Right atrium auricular region (tissue), 2 donors: ENCODE measurements at regions not wholly inside any gene's neighbourhood (a gene's known extent, or its start where the extent isn't known, plus 50 kb on each side); places are given as distances from the start of the nearest gene placed in this dataset.

Experiments
- DNase-seq: peaks from one replicate; pipeline ENCODE4 v3.0.0-alpha.2; 2019; ENCODE audit warnings: low spot score
- H3K27ac ChIP-seq, 2 donors: fragments of 200-600 bp; sonication (generic); 1 replicate in 1 of 2; 2 replicates in 1 of 2; pipeline ENCODE4 v1.5.1; 2016 to 2019
- H3K27me3 ChIP-seq, 2 donors: fragments of 200-600 bp; sonication (generic); one replicate each; pipeline versions ENCODE4 v1.5.1 to v1.6.0; 2017 to 2019
- H3K36me3 ChIP-seq: fragments of 200-600 bp; sonication (generic); one replicate; pipeline ENCODE4 v1.5.1; 2016
- H3K4me1 ChIP-seq, 2 donors: fragments of 200-600 bp; sonication (generic); one replicate each; pipeline versions ENCODE4 v1.5.1 to v1.6.0; 2017 to 2019
- H3K4me3 ChIP-seq, 2 donors: fragments of 200-600 bp; sonication (generic); 1 replicate in 1 of 2; 2 replicates in 1 of 2; pipeline ENCODE4 v1.5.1; 2017 to 2019; ENCODE audit warnings: mild to moderate bottlenecking in 1 of 2, moderate library complexity in 1 of 2
- H3K9me3 ChIP-seq, 2 donors: fragments of 200-600 bp; sonication (generic); one replicate each; pipeline ENCODE4 v1.5.1; 2019
- TF ChIP-seq, protein P1 (sequence below), 2 donors: fragments of 200-600 bp; sonication (generic); IDR thresholded peaks; one replicate each; pipeline ENCODE4 v1.5.1; 2019; ENCODE audit warnings: antibody characterized with exemption in 2 of 2

- no peaks in the 10 kb centered on the region for H3K9me3 ChIP-seq
- no peaks in the 10 kb centered on the region for H3K36me3 ChIP-seq
- no peaks in the 10 kb centered on the region for H3K27me3 ChIP-seq
- no peak overlapping the region for H3K4me3 ChIP-seq
- TF ChIP-seq, protein P1, sequence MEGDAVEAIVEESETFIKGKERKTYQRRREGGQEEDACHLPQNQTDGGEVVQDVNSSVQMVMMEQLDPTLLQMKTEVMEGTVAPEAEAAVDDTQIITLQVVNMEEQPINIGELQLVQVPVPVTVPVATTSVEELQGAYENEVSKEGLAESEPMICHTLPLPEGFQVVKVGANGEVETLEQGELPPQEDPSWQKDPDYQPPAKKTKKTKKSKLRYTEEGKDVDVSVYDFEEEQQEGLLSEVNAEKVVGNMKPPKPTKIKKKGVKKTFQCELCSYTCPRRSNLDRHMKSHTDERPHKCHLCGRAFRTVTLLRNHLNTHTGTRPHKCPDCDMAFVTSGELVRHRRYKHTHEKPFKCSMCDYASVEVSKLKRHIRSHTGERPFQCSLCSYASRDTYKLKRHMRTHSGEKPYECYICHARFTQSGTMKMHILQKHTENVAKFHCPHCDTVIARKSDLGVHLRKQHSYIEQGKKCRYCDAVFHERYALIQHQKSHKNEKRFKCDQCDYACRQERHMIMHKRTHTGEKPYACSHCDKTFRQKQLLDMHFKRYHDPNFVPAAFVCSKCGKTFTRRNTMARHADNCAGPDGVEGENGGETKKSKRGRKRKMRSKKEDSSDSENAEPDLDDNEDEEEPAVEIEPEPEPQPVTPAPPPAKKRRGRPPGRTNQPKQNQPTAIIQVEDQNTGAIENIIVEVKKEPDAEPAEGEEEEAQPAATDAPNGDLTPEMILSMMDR (IDR thresholded peaks at IDR 0.05): no peak
- H3K27ac ChIP-seq: no peak overlapping the region
- H3K4me1 ChIP-seq: no peaks in the 10 kb centered on the region
- no peak for DNase-seq
These were observed 672.2 kb upstream of the ACVR2A start for GRCh38 chr2:147172493-147173188.

DNA sequence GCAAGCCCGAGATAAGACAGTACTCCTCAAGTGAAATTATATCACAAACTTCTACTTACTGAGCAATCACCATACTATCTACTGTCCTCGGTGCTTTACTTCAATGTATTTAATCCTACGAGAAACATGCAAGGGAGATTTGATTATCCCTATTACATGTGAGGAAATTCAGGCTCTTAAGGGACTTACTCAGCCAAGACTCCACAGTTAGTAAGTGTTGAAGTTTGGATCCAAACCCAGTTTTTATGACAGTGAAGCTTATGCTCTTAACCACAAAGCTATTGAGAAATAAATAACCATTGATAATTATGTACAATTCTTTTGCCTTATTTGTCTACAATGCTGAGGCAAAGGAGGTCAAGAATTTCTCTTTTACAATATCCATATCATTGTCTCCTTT is 672.9 kb upstream of the ACVR2A start:
- Histone ChIP-seq H3K9me3 (no peaks in the 10 kb centered on the region), H3K4me3 (no peak overlapping the region), H3K4me1 (no peaks in the 10 kb centered on the region), H3K36me3 (no peaks in the 10 kb centered on the region), H3K27ac (no peak overlapping the region), H3K27me3 (no peaks in the 10 kb centered on the region)
- DNase-seq: no peak
- TF ChIP-seq, protein P1 (IDR thresholded peaks at IDR 0.05): no peak

GRCh38 chr2:147170932-147171331 is 673.9 kb upstream of the ACVR2A start:
- Histone ChIP-seq H3K36me3 (no peaks in the 10 kb centered on the region), H3K9me3 (no peaks in the 10 kb centered on the region), H3K27ac (no peak overlapping the region), H3K4me3 (no peak overlapping the region), H3K27me3 (no peaks in the 10 kb centered on the region), H3K4me1 (no peaks in the 10 kb centered on the region)
- no peak for DNase-seq
- TF ChIP-seq, protein P1 (IDR thresholded peaks at IDR 0.05): no peak

- no peaks in the 10 kb centered on the region for H3K36me3 ChIP-seq
- no peak overlapping the region for H3K27ac ChIP-seq
- DNase-seq: no peak
- H3K27me3 ChIP-seq: no peaks in the 10 kb centered on the region
- TF ChIP-seq, protein P1 (IDR thresholded peaks at IDR 0.05): no peak
- H3K9me3 ChIP-seq: no peaks in the 10 kb centered on the region
- no peaks in the 10 kb centered on the region for H3K4me1 ChIP-seq
- no peak overlapping the region for H3K4me3 ChIP-seq
These were observed 679.0 kb upstream of the ACVR2A start for GRCh38 chr2:147165697-147166382.

GRCh38 chr2:147164563-147164962 is 680.3 kb upstream of the ACVR2A start:
- Histone ChIP-seq H3K9me3 (no peaks in the 10 kb centered on the region), H3K4me1 (no peaks in the 10 kb centered on the region), H3K4me3 (no peak overlapping the region), H3K27ac (no peak overlapping the region), H3K27me3 (no peaks in the 10 kb centered on the region), H3K36me3 (no peaks in the 10 kb centered on the region)
- TF ChIP-seq, protein P1 (IDR thresholded peaks at IDR 0.05): no peak
- DNase-seq: no peak
